ENCODE measurements at regions not wholly inside any gene's neighbourhood (a gene's known extent, or its start where the extent isn't known, plus 50 kb on each side); places are given as distances from the start of the nearest gene placed in this dataset.

DNA sequence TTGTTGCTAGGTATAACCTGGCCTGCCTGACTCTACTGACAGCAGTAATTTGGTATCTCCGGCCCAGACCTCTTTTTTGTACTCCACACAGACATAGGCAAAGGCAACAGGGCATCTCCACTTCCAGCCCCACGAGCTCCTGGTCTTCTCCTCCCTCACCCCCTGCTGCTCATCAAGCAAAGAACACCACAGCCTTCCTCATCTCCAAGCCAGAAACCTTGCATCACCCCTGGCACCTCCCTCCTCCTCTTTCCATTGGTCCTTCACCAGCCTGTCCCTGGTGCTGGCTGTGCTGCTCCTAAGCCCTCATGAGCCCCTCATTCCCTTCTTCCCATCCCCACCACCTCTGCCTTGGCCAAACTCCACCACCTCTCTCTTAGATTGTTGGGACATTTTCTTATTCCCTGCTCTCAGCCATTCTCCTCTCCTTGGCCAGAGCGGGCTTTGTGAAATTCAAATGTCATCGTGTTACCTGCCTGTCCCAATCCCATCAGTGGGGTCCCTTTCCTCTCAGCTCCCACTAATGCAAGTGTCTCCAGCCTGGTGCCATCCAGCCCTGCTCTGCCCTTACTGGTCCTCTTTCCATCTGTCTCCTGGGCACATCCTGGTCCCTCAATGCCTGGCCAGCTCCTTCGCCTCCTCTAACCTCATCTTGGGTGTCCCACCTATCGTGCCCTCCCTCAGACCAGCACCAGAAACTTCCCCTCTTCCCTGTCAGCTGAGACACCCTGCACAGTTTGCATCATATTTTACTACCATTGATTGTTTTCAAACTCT lies 77.4 kb downstream of the INHBB start:
- no peak overlapping the region for H3K4me3 ChIP-seq (ENCODE audit: low read depth, low read length)
- DNase-seq (ENCODE audit: low read depth), result no peak
- TF ChIP-seq, protein P1, sequence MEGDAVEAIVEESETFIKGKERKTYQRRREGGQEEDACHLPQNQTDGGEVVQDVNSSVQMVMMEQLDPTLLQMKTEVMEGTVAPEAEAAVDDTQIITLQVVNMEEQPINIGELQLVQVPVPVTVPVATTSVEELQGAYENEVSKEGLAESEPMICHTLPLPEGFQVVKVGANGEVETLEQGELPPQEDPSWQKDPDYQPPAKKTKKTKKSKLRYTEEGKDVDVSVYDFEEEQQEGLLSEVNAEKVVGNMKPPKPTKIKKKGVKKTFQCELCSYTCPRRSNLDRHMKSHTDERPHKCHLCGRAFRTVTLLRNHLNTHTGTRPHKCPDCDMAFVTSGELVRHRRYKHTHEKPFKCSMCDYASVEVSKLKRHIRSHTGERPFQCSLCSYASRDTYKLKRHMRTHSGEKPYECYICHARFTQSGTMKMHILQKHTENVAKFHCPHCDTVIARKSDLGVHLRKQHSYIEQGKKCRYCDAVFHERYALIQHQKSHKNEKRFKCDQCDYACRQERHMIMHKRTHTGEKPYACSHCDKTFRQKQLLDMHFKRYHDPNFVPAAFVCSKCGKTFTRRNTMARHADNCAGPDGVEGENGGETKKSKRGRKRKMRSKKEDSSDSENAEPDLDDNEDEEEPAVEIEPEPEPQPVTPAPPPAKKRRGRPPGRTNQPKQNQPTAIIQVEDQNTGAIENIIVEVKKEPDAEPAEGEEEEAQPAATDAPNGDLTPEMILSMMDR (IDR thresholded peaks at IDR 0.05; ENCODE audit: insufficient read depth, low read depth, low read length), result no peak

DNA sequence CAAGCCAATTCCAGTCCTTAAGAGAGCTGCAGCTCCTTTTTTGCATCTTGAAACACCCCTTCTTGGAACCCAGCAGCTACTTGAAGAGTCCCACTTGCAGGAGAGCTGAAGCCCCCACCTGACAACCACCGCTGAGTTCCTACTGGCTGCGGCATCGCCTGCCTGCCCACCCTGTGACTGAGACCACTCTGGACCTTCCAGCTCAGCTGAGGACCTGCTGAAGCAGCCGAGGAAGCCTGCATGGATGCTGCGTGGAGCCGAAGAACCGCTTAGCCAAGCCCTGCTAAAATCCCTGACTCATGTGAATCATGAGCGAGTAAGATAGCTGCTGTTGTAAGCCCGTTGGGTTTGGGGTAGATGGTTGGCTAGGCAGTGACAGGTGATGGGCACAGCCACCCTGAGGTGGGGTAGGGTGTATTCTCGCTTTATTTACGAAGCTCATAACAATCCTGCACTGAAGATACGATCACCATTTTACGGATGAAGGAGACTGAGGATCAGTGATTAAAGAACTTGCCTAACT lies 78.4 kb downstream of the INHBB start:
- no peak overlapping the region for H3K4me3 ChIP-seq (ENCODE audit: low read depth, low read length)
- TF ChIP-seq, protein P1 (IDR thresholded peaks at IDR 0.05; ENCODE audit: insufficient read depth, low read depth, low read length), result no peak
- no peak for DNase-seq (ENCODE audit: low read depth)

DNA sequence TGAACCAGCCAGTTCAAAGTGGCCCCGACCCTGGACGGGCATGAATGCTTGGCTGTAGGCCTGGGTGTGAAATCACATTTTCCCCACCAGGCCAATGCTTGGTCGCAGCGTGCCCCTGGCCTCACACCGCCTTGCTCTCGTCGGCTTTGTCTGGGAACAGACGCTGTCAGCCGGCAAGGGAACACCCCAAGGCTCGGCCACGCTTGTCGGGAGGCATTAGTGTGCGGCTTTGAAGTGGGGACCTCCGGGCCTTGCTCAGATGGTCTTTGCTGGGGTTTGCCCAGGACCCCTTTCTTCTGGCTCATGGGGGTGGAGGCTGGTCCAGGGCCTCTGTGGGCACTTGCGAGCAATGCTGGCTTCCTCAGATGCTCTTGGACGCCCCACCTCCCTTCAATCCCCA lies 79.1 kb downstream of the INHBB start:
- DNase-seq (ENCODE audit: low read depth), result no peak
- H3K4me3 ChIP-seq (ENCODE audit: low read depth, low read length), result no peak overlapping the region
- TF ChIP-seq, protein P1 (IDR thresholded peaks at IDR 0.05; ENCODE audit: insufficient read depth, low read depth, low read length), result no peak

DNA sequence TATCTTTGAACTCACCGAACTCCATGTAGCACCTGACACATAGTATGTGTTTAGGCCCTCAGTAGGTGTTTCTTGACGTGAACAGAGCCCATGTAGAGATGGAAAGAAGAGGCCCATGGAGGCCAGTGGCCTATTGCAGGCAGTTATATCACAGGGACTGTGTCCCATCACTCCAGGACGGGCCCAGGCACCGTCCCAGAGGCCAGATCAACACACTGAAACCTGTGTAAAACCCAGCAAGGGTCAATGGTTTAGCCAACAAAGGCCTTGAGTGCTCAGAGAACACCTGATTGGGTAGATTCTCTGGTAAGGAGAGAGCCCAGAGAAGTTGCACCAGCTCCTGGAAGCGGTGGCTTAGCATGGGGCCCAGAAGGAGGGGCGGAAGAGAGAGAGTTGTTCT lies 82.8 kb downstream of the INHBB start:
- TF ChIP-seq, protein P1 (IDR thresholded peaks at IDR 0.05; ENCODE audit: insufficient read depth, low read depth, low read length), result no peak
- DNase-seq (ENCODE audit: low read depth), result no peak
- no peak overlapping the region for H3K4me3 ChIP-seq (ENCODE audit: low read depth, low read length)

DNA sequence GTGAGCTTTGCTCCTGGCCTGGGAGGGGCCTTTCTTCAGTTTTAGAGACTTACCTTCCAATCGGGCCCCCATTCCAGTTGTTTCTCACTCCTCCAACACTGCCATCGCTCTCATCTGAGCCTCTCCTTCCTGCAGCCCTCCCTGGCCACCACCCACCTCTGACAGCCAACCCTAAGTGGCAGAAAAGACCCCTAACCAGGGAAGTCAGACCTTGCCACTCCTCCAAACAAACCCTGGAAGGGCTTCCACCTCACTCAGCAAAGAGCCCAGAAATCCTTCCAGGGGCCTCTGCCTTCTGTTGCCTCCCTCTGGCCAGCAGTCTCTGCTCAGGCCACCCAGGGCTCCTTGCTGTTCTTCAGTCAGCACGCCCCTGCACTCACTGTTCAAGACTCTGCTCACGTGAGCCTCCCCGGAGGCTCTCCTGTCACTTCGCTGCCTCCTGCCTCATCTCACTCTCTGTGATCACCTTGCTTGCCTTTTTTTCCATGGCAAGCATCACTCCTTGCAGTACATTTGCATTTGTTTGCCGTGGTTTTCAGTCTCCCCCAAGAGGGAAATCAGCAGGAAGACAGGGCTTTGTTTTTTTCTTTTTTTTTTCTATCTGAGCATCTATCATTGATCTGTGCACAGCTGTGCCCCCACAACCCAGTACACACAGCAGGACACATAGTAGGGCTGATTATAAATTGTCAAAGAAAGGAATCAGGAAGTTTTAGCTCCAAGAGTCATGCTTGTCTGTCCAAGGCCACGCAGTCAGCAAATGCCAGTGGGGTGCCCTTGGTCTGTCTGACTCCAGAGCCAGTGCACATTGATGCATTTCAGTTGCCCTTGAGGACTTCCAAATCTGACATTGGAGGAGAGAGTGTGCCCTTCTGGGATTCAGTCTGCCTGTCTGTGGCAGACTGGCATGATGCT lies 83.9 kb downstream of the INHBB start:
- TF ChIP-seq, protein P1 (IDR thresholded peaks at IDR 0.05; ENCODE audit: insufficient read depth, low read depth, low read length), result no peak
- no peak overlapping the region for H3K4me3 ChIP-seq (ENCODE audit: low read depth, low read length)
- no peak for DNase-seq (ENCODE audit: low read depth)

DNA sequence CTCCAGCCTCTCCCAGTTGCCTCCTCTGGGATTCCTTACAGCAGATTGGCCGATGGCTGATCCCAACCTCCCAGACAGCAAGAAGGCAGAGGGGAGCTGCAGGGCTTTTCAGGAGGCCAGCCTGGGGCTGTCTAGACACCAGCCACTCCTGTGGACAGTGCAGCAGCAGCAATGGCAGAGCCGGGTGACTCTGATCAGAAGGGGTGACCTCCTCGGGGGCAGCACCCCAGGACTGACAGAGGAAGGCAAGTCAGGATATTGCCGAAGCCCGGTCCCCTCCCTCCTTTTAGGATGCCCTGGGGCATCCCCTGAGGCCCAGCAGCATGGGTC lies 84.5 kb downstream of the INHBB start:
- TF ChIP-seq, protein P1 (IDR thresholded peaks at IDR 0.05; ENCODE audit: insufficient read depth, low read depth, low read length), result no peak
- no peak for DNase-seq (ENCODE audit: low read depth)
- no peak overlapping the region for H3K4me3 ChIP-seq (ENCODE audit: low read depth, low read length)
